ENCODE measurements at regions not wholly inside any gene's neighbourhood (a gene's known extent, or its start where the extent isn't known, plus 50 kb on each side); places are given as distances from the start of the nearest gene placed in this dataset.

- Histone ChIP-seq H3K79me2 (ENCODE audit: control insufficient read depth, insufficient read depth, low read length) (no peaks in the 10 kb centered on the region), H3K4me2 (ENCODE audit: control insufficient read depth, insufficient read depth) (no peak overlapping the region), H3K9me3 (replicated peaks; ENCODE audit: control insufficient read depth, insufficient read depth, low read length) (no peaks in the 10 kb centered on the region; the same call in 2 of the 3 replicates), H3K27ac (ENCODE audit: control insufficient read depth, insufficient read depth) (no peak overlapping the region), H3K4me3 (no peak overlapping the region), H2AFZ (ENCODE audit: control insufficient read depth, low read depth, low read length) (no peak overlapping the region), H3K27me3 (replicated peaks in 1 of 2; ENCODE audit: control insufficient read depth in 2 of 2, insufficient read depth in 2 of 2, low read length in 1 of 2) (no peaks in the 10 kb centered on the region), H3K9ac (ENCODE audit: control insufficient read depth, insufficient read depth, low read length) (no peak overlapping the region), H3K36me3 (ENCODE audit: control insufficient read depth in 2 of 2, insufficient read depth in 2 of 2, low read length in 1 of 2) (no peaks in the 10 kb centered on the region), H4K20me1 (ENCODE audit: control insufficient read depth, insufficient read depth) (no peaks in the 10 kb centered on the region), H3K4me1 (ENCODE audit: control insufficient read depth, insufficient read depth, low read length) (no peaks in the 10 kb centered on the region)
- ATAC-seq (no peak), DNase-seq (ENCODE audit: low read depth, low spot score) (no peak), FAIRE-seq (no peak)
- intact Hi-C loops (cut with micrococcal nuclease; ENCODE audit: unreplicated experiment): no loop called here
- ChIA-PET SMC1A (ENCODE audit: uncharacterized antibody, unreplicated experiment) (no interaction called here), POLR2A (no interaction called here), RAD21 (ENCODE audit: unreplicated experiment) (no interaction called here), CTCF (no interaction called here)
- no TSS peak for BruUV-seq (replicated peaks)
- TF ChIP-seq YBX1 (IDR thresholded peaks at IDR 0.05) (no peak), TAF1 (IDR thresholded peaks at IDR 0.05; ENCODE audit: borderline replicate concordance, low read depth, low read length) (no peak), E4F1 (IDR thresholded peaks at IDR 0.05; ENCODE audit: borderline replicate concordance, partially characterized antibody) (no peak), ETV6 (conservative IDR thresholded peaks at IDR 0.05 in 1 of 2, IDR thresholded peaks at IDR 0.05 in 1 of 2; ENCODE audit: borderline replicate concordance in 1 of 2, low read depth in 1 of 2) (no peak), CHD1 (IDR thresholded peaks at IDR 0.05; ENCODE audit: low read depth, low read length) (no peak), IRF4 (IDR thresholded peaks at IDR 0.05; ENCODE audit: low read depth, low read length) (no peak), NR2C1 (IDR thresholded peaks at IDR 0.05) (no peak), HSF1 (IDR thresholded peaks at IDR 0.05; ENCODE audit: low read depth, low read length) (no peak), CBX3 (IDR thresholded peaks at IDR 0.05; ENCODE audit: borderline replicate concordance, low read depth) (no peak), ATF2 (IDR thresholded peaks at IDR 0.05; ENCODE audit: low read length) (no peak), SMARCA5 (IDR thresholded peaks at IDR 0.05) (no peak), EZH2 (IDR thresholded peaks at IDR 0.05; ENCODE audit: borderline replicate concordance, control insufficient read depth, low read depth, low read length) (no peak), ZZZ3 (IDR thresholded peaks at IDR 0.05; ENCODE audit: control insufficient read depth, insufficient read length, low read depth) (no peak)
- in situ Hi-C loops (cut with MboI): no loop called here
Measured at GRCh38 chr11:98621767-98622166, 399.0 kb upstream of the CNTN5 start.

All from GM12878 (cell line).